HCEC 1CT (cell line): ENCODE measurements at regions not wholly inside any gene's neighbourhood (a gene's known extent, or its start where the extent isn't known, plus 50 kb on each side); places are given as distances from the start of the nearest gene placed in this dataset.

Source experiments
- DNase-seq: peaks from one replicate; pipeline ENCODE4 v3.0.0-alpha.2; 2017

GRCh38 chr11:64458997-64459396, 96.7 kb upstream of the SLC22A11 start:
- no peak for DNase-seq

- no peak for DNase-seq
Observed at GRCh38 chr11:64459609-64460008, 96.1 kb upstream of the SLC22A11 start.

- DNase-seq = no peak
Observed at GRCh38 chr11:64461081-64461480, 94.7 kb upstream of the SLC22A11 start.

- no peak for DNase-seq
Observed at GRCh38 chr11:64466115-64466718, 89.5 kb upstream of the SLC22A11 start.

GRCh38 chr11:64469288-64469687, 86.5 kb upstream of the SLC22A11 start:
- DNase-seq = no peak

GRCh38 chr11:64472593-64473455, 82.9 kb upstream of the SLC22A11 start:
- DNase-seq = no peak

GRCh38 chr11:64474680-64475079, 81.1 kb upstream of the SLC22A11 start:
- no peak for DNase-seq

- DNase-seq = no peak
Observed at GRCh38 chr11:64475145-64475544, 80.6 kb upstream of the SLC22A11 start.

- DNase-seq = no peak
Observed at GRCh38 chr11:64476881-64477280, 78.9 kb upstream of the SLC22A11 start.

- DNase-seq = no peak
Observed at GRCh38 chr11:64477675-64478074, 78.1 kb upstream of the SLC22A11 start.

GRCh38 chr11:64482588-64482987, 73.2 kb upstream of the SLC22A11 start:
- DNase-seq = no peak

- DNase-seq = no peak
Observed at GRCh38 chr11:64484191-64485022, 71.3 kb upstream of the SLC22A11 start.

GRCh38 chr11:64485074-64485473, 70.7 kb upstream of the SLC22A11 start:
- DNase-seq = no peak

- peak; percentile 34 for DNase-seq
Observed at GRCh38 chr11:64489831-64490441, 65.8 kb upstream of the SLC22A11 start.

GRCh38 chr11:64490562-64491216, 65.1 kb upstream of the SLC22A11 start:
- no peak for DNase-seq

GRCh38 chr11:64492561-64492960, 63.2 kb upstream of the SLC22A11 start:
- no peak for DNase-seq

GRCh38 chr11:64498136-64498535, 57.6 kb upstream of the SLC22A11 start:
- no peak for DNase-seq

- no peak for DNase-seq
Observed at GRCh38 chr11:64499261-64500004, 56.3 kb upstream of the SLC22A11 start.

- DNase-seq = no peak
Observed at GRCh38 chr11:64500176-64501013, 55.3 kb upstream of the SLC22A11 start.

- DNase-seq = no peak
Observed at GRCh38 chr11:64501500-64502427, 54.0 kb upstream of the SLC22A11 start.
